ENCODE measurements at regions not wholly inside any gene's neighbourhood (a gene's known extent, or its start where the extent isn't known, plus 50 kb on each side); places are given as distances from the start of the nearest gene placed in this dataset.

GRCh38 chrX:39585808-39586207 is 511.9 kb downstream of the BCOR start:
- TF ChIP-seq EZH2 (IDR thresholded peaks at IDR 0.05; ENCODE audit: low read length, unreplicated experiment) (no peak), EZH2phosphoT487 (IDR thresholded peaks at IDR 0.05; ENCODE audit: borderline replicate concordance, low read length) (no peak), CTCF (conservative IDR thresholded peaks at IDR 0.05; ENCODE audit: low read depth, low read length) (no peak)
